DOHH2 (cell line): ENCODE measurements at regions not wholly inside any gene's neighbourhood (a gene's known extent, or its start where the extent isn't known, plus 50 kb on each side); places are given as distances from the start of the nearest gene placed in this dataset.

Source experiments
- H3F3A ChIP-seq: fragments of 200-600 bp; sonication (generic), shearing (Covaris generic); 2 replicates; pipeline ENCODE4 v1.6.0; 2016; ENCODE audit warnings: antibody characterized with exemption, mild to moderate bottlenecking; ENCODE audit not compliant: control insufficient read depth, insufficient read depth
- H3K27ac ChIP-seq: fragments of 200-600 bp; sonication (generic); 2 replicates; pipeline ENCODE4 v1.5.1; 2014; ENCODE audit warnings: low read depth, mild to moderate bottlenecking, low read length, moderate library complexity
- H3K27me3 ChIP-seq: fragments of 200-600 bp; sonication (generic); 2 replicates; pipeline ENCODE4 v1.6.1; 2014; ENCODE audit warnings: mild to moderate bottlenecking, low read length, mixed read lengths; ENCODE audit not compliant: control insufficient read depth
- H3K36me3 ChIP-seq: fragments of 200-600 bp; sonication (generic); 2 replicates; pipeline ENCODE4 v1.6.1; 2014; ENCODE audit warnings: mild to moderate bottlenecking, low read length, moderate library complexity, mixed read lengths; ENCODE audit not compliant: control insufficient read depth
- H3K4me1 ChIP-seq: fragments of 200-600 bp; sonication (generic); 2 replicates; pipeline ENCODE4 v1.6.1; 2014; ENCODE audit warnings: mild to moderate bottlenecking, low read length, mixed read lengths; ENCODE audit not compliant: control insufficient read depth
- H3K4me2 ChIP-seq: fragments of 200-600 bp; sonication (generic); 2 replicates; pipeline ENCODE4 v1.6.0; 2014; ENCODE audit warnings: mild to moderate bottlenecking, low read length, moderate library complexity
- H3K4me3 ChIP-seq: fragments of 200-600 bp; sonication (generic); 2 replicates; pipeline ENCODE4 v1.5.1; 2014; ENCODE audit warnings: mild to moderate bottlenecking, low read length, mixed read lengths
- H3K79me2 ChIP-seq: fragments of 200-600 bp; sonication (generic); 2 replicates; pipeline ENCODE4 v1.6.1; 2014; ENCODE audit warnings: mild to moderate bottlenecking, low read length, mixed read lengths; ENCODE audit not compliant: control insufficient read depth
- H3K9me2 ChIP-seq: fragments of 200-600 bp; sonication (generic); replicated peaks from 2 replicates; pipeline ENCODE4 v1.6.1; 2014; ENCODE audit warnings: mild to moderate bottlenecking, low read length, mixed read lengths; ENCODE audit not compliant: control insufficient read depth
- H3K9me3 ChIP-seq: fragments of 200-600 bp; sonication (generic); 2 replicates; pipeline ENCODE4 v1.6.1; 2014; ENCODE audit warnings: antibody characterized with exemption, low read length, mixed read lengths; ENCODE audit not compliant: control insufficient read depth, insufficient read depth
- H4K20me1 ChIP-seq: fragments of 200-600 bp; sonication (generic); 2 replicates; pipeline ENCODE4 v1.6.0; 2014; ENCODE audit warnings: low read depth, mild to moderate bottlenecking, antibody characterized with exemption, low read length, moderate library complexity; ENCODE audit not compliant: control insufficient read depth, insufficient read depth
- CTCF ChIP-seq: fragments of 200-600 bp; sonication (generic); IDR thresholded peaks from one replicate; pipeline ENCODE4 v1.5.1; 2014; ENCODE audit warnings: antibody characterized with exemption, mild to moderate bottlenecking, low read depth, low read length; ENCODE audit not compliant: poor library complexity, severe bottlenecking
- EZH2phosphoT487 ChIP-seq: fragments of 200-600 bp; sonication (generic); IDR thresholded peaks from 2 replicates; pipeline ENCODE4 v1.6.1; 2017; ENCODE audit warnings: borderline replicate concordance, mild to moderate bottlenecking, antibody characterized with exemption, low read length, moderate library complexity, mixed read lengths

GRCh38 chr2:239811111-239811781 is 213.9 kb downstream of the NDUFA10 start:
- Histone ChIP-seq H3K9me2 (no peaks in the 10 kb centered on the region), H3K79me2 (no peaks in the 10 kb centered on the region), H3K9me3 (no peaks in the 10 kb centered on the region), H3K4me2 (no peak overlapping the region), H3K36me3 (no peaks in the 10 kb centered on the region), H3F3A (no peaks in the 10 kb centered on the region), H3K27me3 (no peaks in the 10 kb centered on the region), H4K20me1 (no peaks in the 10 kb centered on the region), H3K27ac (no peak overlapping the region), H3K4me1 (no peaks in the 10 kb centered on the region), H3K4me3 (no peak overlapping the region)
- no peak for TF ChIP-seq CTCF
- TF ChIP-seq EZH2phosphoT487: no peak

- no peaks in the 10 kb centered on the region for H3K4me1 ChIP-seq
- no peaks in the 10 kb centered on the region for H4K20me1 ChIP-seq
- no peaks in the 10 kb centered on the region for H3K27me3 ChIP-seq
- TF ChIP-seq CTCF (no peak), EZH2phosphoT487 (no peak)
- H3K9me3 ChIP-seq: no peaks in the 10 kb centered on the region
- H3F3A ChIP-seq: no peaks in the 10 kb centered on the region
- H3K36me3 ChIP-seq: no peaks in the 10 kb centered on the region
- H3K9me2 ChIP-seq: no peaks in the 10 kb centered on the region
- H3K4me2 ChIP-seq: no peak overlapping the region
- H3K4me3 ChIP-seq: no peak overlapping the region
- H3K27ac ChIP-seq: no peak overlapping the region
- no peaks in the 10 kb centered on the region for H3K79me2 ChIP-seq
Measured at GRCh38 chr2:239809391-239809790, 215.8 kb downstream of the NDUFA10 start.

GRCh38 chr2:239807568-239807967 is 217.6 kb downstream of the NDUFA10 start:
- no peaks in the 10 kb centered on the region for H3K36me3 ChIP-seq
- no peaks in the 10 kb centered on the region for H4K20me1 ChIP-seq
- TF ChIP-seq CTCF (no peak), EZH2phosphoT487 (no peak)
- H3K9me3 ChIP-seq: no peaks in the 10 kb centered on the region
- no peaks in the 10 kb centered on the region for H3F3A ChIP-seq
- no peak overlapping the region for H3K4me2 ChIP-seq
- H3K79me2 ChIP-seq: no peaks in the 10 kb centered on the region
- H3K9me2 ChIP-seq: no peaks in the 10 kb centered on the region
- H3K4me3 ChIP-seq: no peak overlapping the region
- H3K4me1 ChIP-seq: no peaks in the 10 kb centered on the region
- H3K27ac ChIP-seq: no peak overlapping the region
- H3K27me3 ChIP-seq: no peaks in the 10 kb centered on the region
